Hematopoietic multipotent progenitor cell treated with erythropoietin and hydrocortisone succinate and interleukin-3 and kit ligand, for 4 days (in vitro differentiated cells): ENCODE measurements at regions not wholly inside any gene's neighbourhood (a gene's known extent, or its start where the extent isn't known, plus 50 kb on each side); places are given as distances from the start of the nearest gene placed in this dataset.
"Not testable (repeated sequence)": the region's sequence is repeated elsewhere in the genome, so short reads cannot be mapped to it uniquely, and the experiment has no call there.

Experiments
- DNase-seq: peaks from one replicate; pipeline ENCODE4 v3.0.0-alpha.2; 2015

GRCh38 chr6:148602136-148602535 is 144.7 kb upstream of the UST start:
- no peak for DNase-seq

- peak; percentile 35 for DNase-seq
Observed at GRCh38 chr6:148608199-148608951, 138.5 kb upstream of the UST start.

GRCh38 chr6:148611213-148611612 is 135.6 kb upstream of the UST start:
- DNase-seq: no peak

DNA sequence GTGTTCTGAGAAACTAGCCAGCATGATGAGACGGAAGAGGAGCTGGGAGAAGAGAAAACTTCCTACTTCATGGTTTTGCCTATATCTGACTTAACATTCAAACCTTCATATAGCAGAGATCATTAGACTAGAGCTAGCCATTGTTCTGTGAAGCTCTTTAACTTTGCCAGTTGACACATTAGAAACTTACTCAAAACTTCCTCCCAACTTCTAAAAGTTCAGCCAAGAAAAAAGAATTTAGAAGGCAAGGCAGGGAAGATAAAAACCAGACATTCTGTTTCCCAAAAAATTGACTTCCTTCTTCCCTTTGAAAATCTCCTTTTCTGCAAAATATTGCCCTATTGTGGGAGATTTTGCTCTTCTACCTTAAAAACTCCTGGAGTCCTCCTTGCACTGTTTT is 134.8 kb upstream of the UST start:
- DNase-seq: no peak

DNA sequence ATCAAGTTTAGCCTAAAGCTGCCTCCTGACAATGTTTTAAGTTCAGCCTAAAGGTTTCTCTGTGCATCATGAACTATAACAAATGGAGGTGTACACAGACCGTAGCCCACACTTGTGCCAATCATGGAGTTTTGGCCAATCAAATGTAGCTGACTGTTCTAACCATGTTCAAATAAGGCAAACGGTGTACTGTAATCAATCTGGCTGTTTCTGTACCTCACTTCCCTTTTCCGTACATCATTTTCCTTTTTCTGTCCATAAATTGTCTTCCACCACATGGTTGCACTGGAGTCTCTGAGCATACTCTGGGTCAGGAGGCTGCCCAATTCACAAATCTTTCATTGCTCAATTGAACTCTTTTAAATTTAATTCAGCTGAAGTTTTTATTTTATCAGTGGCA is 132.2 kb upstream of the UST start:
- no peak for DNase-seq

GRCh38 chr6:148616841-148617240 is 130.0 kb upstream of the UST start:
- DNase-seq: no peak

GRCh38 chr6:148617530-148617929 is 129.3 kb upstream of the UST start:
- DNase-seq: peak; percentile 33

GRCh38 chr6:148619891-148620290 is 126.9 kb upstream of the UST start:
- DNase-seq: no peak

DNA sequence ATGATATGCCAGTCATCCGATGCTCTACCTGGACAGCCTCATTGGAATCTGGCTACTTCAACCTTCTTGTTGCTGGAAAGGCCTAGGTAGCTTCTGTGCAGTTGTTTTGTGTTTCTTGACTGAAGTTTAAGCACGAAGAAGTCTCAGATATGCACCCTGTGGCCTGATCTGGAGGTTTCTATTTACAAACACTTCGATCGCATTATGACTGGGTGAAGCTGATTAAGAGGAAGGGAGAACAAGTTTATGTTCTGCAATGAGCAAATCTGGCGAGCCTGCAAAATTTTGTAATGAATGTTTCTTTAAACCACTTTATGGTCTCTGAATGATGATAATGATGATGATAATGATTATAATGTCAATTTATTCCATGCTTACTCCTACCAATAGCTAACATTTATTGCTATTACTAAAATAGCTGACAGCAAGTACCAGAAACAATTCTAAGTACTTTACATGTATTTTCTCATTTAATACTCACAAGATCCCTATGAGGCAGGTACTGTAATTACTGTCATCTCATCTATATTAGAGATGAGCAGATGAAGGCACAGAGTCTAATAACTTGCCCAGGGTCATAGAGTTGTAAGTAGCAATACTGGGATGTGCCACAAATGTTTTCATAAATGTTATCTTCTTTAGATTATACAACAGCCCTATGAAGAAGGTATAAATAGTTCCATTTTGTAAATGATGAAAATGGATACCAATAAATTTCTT is 126.1 kb upstream of the UST start:
- no peak for DNase-seq

GRCh38 chr6:148625609-148626008 is 121.2 kb upstream of the UST start:
- DNase-seq: no peak

DNA sequence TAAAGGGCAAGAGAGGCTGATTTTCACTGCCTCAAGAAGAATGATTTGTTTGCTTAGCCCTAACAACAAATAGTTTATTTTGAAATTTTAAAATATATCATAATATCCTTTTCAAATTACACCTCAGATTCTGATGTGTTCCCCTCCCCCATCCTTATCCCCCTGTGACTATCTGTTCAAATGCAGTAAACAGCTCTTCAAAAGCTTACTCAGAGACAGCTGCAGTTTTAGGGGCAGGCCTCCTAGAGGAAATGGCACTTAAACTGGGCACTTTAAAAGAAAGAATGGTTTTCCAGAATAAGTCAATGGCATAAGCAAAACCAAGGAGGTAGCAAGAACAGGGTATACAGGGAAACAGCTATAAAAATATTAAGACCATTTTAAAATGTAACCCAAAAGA is 118.6 kb upstream of the UST start:
- DNase-seq: no peak

DNA sequence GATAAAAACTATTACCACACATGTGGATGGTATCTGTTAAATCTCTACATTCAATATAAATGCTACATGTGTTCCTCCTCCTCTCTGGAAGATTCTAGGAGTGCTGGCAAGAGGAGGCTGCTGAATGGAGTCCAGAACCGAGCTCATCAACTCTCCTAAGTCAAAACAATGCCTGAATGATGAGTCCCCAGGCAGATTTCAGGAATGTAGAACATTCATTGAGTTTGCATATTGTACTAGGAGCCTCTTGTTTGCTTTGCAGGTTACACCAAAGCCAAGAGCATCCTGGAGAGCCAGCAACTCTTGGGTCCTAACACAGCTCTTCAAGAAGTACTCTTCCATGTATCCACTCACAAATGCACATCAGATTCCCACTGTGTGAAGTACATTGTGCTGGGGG is 117.6 kb upstream of the UST start:
- no peak for DNase-seq

- no peak for DNase-seq
Observed at GRCh38 chr6:148629592-148630465, 117.0 kb upstream of the UST start.

- no peak for DNase-seq
Observed at GRCh38 chr6:148635070-148635743, 111.6 kb upstream of the UST start.

GRCh38 chr6:148641836-148642235 is 105.0 kb upstream of the UST start:
- DNase-seq: not testable (repeated sequence)

DNA sequence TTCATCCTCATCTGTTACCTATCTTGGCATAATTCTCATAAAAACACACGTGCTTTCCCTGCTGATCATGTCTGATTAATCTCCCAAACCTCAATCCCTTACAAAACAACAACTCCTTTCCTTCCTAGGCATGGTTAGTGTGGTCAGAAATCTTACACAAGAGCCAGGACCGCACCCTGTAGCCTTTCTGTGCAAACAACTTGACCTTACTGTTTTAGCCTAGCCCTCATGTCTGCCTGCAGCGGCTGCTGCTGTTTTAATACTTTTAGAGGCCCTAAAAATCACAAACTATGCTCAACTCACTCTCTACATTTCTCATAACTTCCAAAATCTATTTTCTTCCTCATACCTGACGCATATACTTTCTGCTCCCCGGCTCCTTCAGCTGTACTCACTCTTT is 103.6 kb upstream of the UST start:
- not testable (repeated sequence) for DNase-seq

GRCh38 chr6:148645049-148645448 is 101.8 kb upstream of the UST start:
- not testable (repeated sequence) for DNase-seq

- peak; percentile 8 for DNase-seq
Observed at GRCh38 chr6:148648754-148649453, 97.9 kb upstream of the UST start.

- no peak for DNase-seq
Observed at GRCh38 chr6:148649454-148649963, 97.3 kb upstream of the UST start.

- DNase-seq: no peak
Observed at GRCh38 chr6:148650941-148651505, 95.8 kb upstream of the UST start.

DNA sequence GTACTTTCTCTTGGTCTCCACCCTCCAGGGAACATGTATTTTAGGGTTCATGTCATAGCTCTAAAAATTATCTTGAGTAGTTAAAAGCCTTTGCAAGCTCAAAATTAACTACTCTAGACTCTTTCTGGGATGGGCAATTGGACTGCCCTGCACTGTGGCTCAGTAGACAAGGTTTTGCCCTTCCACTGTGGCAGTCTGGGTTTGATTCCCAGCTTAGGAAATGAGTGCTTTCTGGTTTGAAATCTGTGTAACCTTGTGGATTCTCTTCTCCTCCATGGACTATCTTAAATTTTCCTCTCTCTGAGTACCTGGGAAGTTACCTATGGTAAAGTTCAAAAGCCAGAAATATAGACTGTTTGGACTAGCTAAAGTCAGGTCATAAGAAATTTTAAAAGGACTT is 94.6 kb upstream of the UST start:
- DNase-seq: no peak
